ENCODE measurements at regions not wholly inside any gene's neighbourhood (a gene's known extent, or its start where the extent isn't known, plus 50 kb on each side); places are given as distances from the start of the nearest gene placed in this dataset.
"Not testable (repeated sequence)": the region's sequence is repeated elsewhere in the genome, so short reads cannot be mapped to it uniquely, and the experiment has no call there.

DNA sequence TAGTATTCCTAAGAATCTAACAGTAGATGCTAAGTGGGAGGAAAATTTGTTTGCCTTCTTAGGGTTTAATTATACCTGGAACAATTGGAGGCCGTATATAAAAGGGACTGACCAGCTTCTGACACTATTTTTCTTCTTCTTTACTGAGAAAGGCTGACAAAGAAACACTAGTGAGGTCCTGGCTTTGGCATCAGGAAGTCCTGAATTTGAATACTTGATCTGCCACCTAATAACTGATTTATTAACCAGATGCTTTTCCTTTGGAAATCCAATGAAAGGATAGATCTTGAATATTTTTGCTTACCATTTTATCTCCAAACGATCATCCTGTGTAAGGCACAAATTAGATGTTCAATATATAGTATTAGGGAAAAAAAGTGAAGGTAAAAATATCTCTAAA lies 382.5 kb downstream of the CENPW start:
- intact Hi-C loops (cut with DNase I), result no loop called here
- no peak overlapping the region for H3K4me3 ChIP-seq
- H3K4me1 ChIP-seq, result no peaks in the 10 kb centered on the region
- DNase-seq, result no peak
- TF ChIP-seq POLR2A (IDR thresholded peaks at IDR 0.05), result no peak
- TF ChIP-seq, protein P1, sequence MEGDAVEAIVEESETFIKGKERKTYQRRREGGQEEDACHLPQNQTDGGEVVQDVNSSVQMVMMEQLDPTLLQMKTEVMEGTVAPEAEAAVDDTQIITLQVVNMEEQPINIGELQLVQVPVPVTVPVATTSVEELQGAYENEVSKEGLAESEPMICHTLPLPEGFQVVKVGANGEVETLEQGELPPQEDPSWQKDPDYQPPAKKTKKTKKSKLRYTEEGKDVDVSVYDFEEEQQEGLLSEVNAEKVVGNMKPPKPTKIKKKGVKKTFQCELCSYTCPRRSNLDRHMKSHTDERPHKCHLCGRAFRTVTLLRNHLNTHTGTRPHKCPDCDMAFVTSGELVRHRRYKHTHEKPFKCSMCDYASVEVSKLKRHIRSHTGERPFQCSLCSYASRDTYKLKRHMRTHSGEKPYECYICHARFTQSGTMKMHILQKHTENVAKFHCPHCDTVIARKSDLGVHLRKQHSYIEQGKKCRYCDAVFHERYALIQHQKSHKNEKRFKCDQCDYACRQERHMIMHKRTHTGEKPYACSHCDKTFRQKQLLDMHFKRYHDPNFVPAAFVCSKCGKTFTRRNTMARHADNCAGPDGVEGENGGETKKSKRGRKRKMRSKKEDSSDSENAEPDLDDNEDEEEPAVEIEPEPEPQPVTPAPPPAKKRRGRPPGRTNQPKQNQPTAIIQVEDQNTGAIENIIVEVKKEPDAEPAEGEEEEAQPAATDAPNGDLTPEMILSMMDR (IDR thresholded peaks at IDR 0.05), result no peak
- H3K27me3 ChIP-seq, result no peaks in the 10 kb centered on the region
- H3K9me3 ChIP-seq, result no peaks in the 10 kb centered on the region
- H3K36me3 ChIP-seq, result no peaks in the 10 kb centered on the region
- H3K27ac ChIP-seq, result no peak overlapping the region
- WGBS, 2 donors, result 53% methylated on average over 2 of the region's 2 CpGs

DNA sequence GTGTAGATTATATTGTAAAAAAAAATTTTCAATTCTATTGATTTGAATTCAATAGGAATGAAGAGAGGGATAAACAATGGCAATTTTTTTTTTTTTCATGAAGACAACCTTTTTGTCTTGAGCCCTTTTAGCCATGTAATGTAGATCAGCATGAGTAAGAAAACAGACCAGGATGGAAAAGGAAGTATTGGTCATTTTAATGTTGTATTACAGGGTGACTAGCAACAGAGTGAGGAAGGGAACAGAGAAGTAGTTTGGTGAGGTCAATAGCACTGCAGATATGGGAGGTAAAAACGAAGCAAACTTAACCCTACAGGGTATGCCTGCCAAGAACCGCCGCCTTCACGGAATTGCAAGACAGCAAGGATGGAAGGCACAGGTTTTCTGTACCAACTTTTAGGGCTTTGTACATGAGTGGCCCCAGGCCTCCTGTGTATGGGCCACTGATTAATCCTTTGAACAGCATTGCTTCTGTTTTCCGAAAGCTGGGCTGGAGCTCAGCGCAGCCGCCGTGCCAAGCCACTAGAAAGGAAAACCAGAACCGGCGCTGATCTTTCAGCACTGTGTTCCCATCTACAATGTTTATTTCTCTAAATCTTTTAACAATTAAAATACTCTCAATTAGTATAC lies 383.7 kb downstream of the CENPW start:
- TF ChIP-seq, protein P1 (IDR thresholded peaks at IDR 0.05), result no peak
- no peak for TF ChIP-seq POLR2A (IDR thresholded peaks at IDR 0.05)
- no peak for DNase-seq
- WGBS, 2 donors, result 88 to 91% methylated on average over 10 of the region's 10 CpGs
- H3K27ac ChIP-seq, result no peak overlapping the region
- H3K9me3 ChIP-seq, result no peaks in the 10 kb centered on the region
- H3K27me3 ChIP-seq, result no peaks in the 10 kb centered on the region
- H3K4me3 ChIP-seq, result no peak overlapping the region
- no peaks in the 10 kb centered on the region for H3K4me1 ChIP-seq
- no peaks in the 10 kb centered on the region for H3K36me3 ChIP-seq
- intact Hi-C loops (cut with DNase I), result no loop called here

DNA sequence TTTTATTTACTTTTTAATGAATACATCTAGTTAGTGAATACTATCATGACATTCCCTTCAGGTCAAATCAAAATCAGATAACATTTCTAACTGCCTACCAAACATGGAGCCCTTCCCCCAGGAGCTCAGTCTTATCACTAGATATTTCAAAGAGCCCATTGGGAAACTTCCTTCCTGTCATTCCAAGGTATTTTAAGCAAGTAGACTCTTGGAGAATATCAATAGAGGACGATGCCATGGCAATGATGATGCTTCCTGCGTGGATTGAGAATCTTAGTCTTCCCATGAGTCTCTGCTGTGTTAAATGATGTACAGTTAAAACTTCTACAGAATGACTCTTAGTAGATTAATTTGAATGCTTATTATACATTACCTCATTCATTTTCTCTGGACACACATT lies 384.9 kb downstream of the CENPW start:
- intact Hi-C loops (cut with DNase I), result no loop called here

DNA sequence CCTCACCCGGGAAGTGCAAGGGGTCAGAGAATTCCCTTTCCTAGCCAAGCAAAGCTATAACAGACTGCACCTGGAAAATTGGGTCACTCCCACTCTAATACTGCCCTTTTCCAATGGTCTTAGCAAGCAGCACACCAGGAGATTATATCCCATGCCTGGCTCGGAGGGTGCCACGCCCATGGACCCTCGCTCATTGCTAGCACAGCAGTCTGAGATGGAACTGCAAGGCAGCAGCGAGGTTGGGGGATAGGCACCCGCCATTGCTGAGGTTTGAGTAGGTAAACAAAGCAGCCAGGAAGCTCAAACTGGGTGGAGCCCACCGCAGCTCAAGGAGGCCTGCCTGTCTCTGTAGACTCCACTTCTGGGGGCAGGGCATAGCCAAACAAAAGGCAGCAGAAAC lies 386.5 kb downstream of the CENPW start:
- H3K36me3 ChIP-seq; DNase-seq; H3K4me3 ChIP-seq; H3K4me1 ChIP-seq; intact Hi-C loops (cut with DNase I); H3K27ac ChIP-seq; H3K9me3 ChIP-seq; H3K27me3 ChIP-seq: not testable (repeated sequence)
- WGBS, 2 donors, result 60 to 83% methylated on average over 1 of the region's 7 CpGs

More for the DNA sequence above, 384.9 kb downstream of the CENPW start:
- H3K27ac ChIP-seq, result no peak overlapping the region
- 51 to 60% methylated on average over 2 of the region's 2 CpGs for WGBS, 2 donors
- no peaks in the 10 kb centered on the region for H3K4me1 ChIP-seq
- no peaks in the 10 kb centered on the region for H3K36me3 ChIP-seq
- H3K27me3 ChIP-seq, result no peaks in the 10 kb centered on the region
- no peak for DNase-seq
- H3K4me3 ChIP-seq, result no peak overlapping the region
- no peak for TF ChIP-seq POLR2A (IDR thresholded peaks at IDR 0.05)
- TF ChIP-seq, protein P1 (IDR thresholded peaks at IDR 0.05), result no peak
- no peaks in the 10 kb centered on the region for H3K9me3 ChIP-seq

DNA sequence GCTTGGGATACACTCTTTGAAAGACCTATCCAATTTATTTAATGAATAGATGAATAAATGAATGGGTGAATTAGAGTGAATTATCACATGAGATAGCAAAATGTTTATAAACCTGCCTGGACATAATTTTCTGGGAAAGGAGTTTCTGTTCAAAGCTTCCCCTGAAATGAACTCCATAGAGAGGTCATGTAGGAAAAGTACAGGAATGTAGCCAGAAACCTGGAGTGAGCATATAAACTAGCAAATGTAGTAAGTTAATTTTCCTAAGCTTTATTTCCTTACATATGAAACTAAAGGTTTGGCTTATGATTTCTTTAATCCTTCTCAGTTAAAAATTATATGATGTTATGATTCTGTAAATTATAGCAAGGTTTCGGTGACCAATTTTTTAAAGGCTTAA lies 380.3 kb upstream of the RSPO3 start:
- Histone ChIP-seq H3K4me1 (no peaks in the 10 kb centered on the region), H3K4me3 (no peak overlapping the region), H3K27me3 (no peaks in the 10 kb centered on the region), H3K36me3 (no peaks in the 10 kb centered on the region), H3K27ac (no peak overlapping the region), H3K9me3 (no peaks in the 10 kb centered on the region)
- intact Hi-C loops (cut with DNase I), result no loop called here
- 44 to 63% methylated on average over 1 of the region's 1 CpG for WGBS, 2 donors
- DNase-seq, result no peak
- TF ChIP-seq POLR2A (IDR thresholded peaks at IDR 0.05), result no peak
- TF ChIP-seq, protein P1 (IDR thresholded peaks at IDR 0.05), result no peak

DNA sequence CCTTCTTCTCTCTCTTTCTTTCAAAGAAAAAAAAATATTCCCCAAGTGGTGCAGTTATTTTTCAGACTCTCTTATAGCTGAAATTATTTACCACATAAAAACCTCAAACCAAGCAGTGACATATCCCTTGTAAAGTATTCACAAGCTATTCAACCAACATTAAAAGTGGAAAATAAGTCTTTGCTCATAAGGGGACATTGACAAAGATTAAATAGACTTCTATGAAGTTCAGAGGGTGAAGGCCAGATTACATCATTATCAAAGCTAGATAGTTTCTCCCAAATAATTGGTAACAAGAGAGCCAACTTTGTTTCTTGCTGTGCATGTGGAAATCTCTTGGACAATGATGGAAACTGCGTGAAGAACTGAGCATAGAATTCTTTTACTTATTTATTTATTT lies 379.8 kb upstream of the RSPO3 start:
- intact Hi-C loops (cut with DNase I), result no loop called here
- H3K9me3 ChIP-seq, result no peaks in the 10 kb centered on the region
- TF ChIP-seq POLR2A (IDR thresholded peaks at IDR 0.05), result no peak
- TF ChIP-seq, protein P1 (IDR thresholded peaks at IDR 0.05), result no peak
- WGBS, 2 donors, result 54 to 64% methylated on average over 1 of the region's 1 CpG
- no peak for DNase-seq
- no peaks in the 10 kb centered on the region for H3K36me3 ChIP-seq
- no peaks in the 10 kb centered on the region for H3K4me1 ChIP-seq
- H3K27me3 ChIP-seq, result no peaks in the 10 kb centered on the region
- no peak overlapping the region for H3K27ac ChIP-seq
- no peak overlapping the region for H3K4me3 ChIP-seq

All from esophagus squamous epithelium (tissue), 5 donors.